D721Med (cell line): ENCODE measurements at regions not wholly inside any gene's neighbourhood (a gene's known extent, or its start where the extent isn't known, plus 50 kb on each side); places are given as distances from the start of the nearest gene placed in this dataset.

Source experiments
- DNase-seq: peaks from one replicate; pipeline ENCODE4 v3.0.0; 2011; ENCODE audit warnings: low spot score; ENCODE audit not compliant: insufficient read length
- FAIRE-seq: peaks from 2 replicates; lab custom pipeline; 2011; peaks lifted over from hg19 to GRCh38; lab: Jason Lieb, UNC
- TF ChIP-seq, protein P1 (sequence below): IDR thresholded peaks from 2 replicates; pipeline ENCODE4 v1.5.1; 2012; ENCODE audit warnings: mild to moderate bottlenecking, control low read depth; ENCODE audit not compliant: insufficient read depth; ENCODE audit errors: missing control alignments

- FAIRE-seq (no peak), DNase-seq (no peak)
- TF ChIP-seq, protein P1, sequence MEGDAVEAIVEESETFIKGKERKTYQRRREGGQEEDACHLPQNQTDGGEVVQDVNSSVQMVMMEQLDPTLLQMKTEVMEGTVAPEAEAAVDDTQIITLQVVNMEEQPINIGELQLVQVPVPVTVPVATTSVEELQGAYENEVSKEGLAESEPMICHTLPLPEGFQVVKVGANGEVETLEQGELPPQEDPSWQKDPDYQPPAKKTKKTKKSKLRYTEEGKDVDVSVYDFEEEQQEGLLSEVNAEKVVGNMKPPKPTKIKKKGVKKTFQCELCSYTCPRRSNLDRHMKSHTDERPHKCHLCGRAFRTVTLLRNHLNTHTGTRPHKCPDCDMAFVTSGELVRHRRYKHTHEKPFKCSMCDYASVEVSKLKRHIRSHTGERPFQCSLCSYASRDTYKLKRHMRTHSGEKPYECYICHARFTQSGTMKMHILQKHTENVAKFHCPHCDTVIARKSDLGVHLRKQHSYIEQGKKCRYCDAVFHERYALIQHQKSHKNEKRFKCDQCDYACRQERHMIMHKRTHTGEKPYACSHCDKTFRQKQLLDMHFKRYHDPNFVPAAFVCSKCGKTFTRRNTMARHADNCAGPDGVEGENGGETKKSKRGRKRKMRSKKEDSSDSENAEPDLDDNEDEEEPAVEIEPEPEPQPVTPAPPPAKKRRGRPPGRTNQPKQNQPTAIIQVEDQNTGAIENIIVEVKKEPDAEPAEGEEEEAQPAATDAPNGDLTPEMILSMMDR: no peak
Measured at GRCh38 chr6:137736048-137736818, 130.8 kb upstream of the TNFAIP3 start.

- no peak for FAIRE-seq
Measured at GRCh38 chr6:137736911-137737310, 130.1 kb upstream of the TNFAIP3 start.

GRCh38 chr6:137737836-137738596 is 129.0 kb upstream of the TNFAIP3 start:
- no peak for DNase-seq
- FAIRE-seq: no peak
- TF ChIP-seq, protein P1: no peak

More at GRCh38 chr6:137736911-137737310, 130.1 kb upstream of the TNFAIP3 start:
- TF ChIP-seq, protein P1: no peak
- no peak for DNase-seq

GRCh38 chr6:137738931-137739504 is 128.0 kb upstream of the TNFAIP3 start:
- TF ChIP-seq, protein P1: no peak
- no peak for FAIRE-seq
- DNase-seq: no peak

DNA sequence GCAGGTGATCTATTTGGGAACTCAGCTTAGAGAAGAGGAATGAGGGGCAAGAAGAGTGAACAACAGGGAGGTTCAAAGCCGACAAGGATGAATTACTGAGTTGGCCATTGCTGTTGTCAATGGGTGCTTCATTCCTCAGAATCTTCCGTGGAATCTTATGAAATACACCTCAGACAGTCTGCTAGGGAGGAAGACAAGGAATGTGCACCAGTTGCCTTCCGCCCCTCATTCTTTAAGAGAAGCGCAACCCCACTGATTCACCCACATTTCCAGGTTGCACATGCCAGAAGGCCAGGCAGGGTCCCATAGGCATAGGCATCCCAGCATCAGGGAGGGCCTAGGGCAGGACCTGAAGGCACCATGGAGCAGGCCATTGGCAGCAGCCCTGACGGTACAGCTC is 127.5 kb upstream of the TNFAIP3 start:
- TF ChIP-seq, protein P1: no peak
- FAIRE-seq (no peak), DNase-seq (no peak)

DNA sequence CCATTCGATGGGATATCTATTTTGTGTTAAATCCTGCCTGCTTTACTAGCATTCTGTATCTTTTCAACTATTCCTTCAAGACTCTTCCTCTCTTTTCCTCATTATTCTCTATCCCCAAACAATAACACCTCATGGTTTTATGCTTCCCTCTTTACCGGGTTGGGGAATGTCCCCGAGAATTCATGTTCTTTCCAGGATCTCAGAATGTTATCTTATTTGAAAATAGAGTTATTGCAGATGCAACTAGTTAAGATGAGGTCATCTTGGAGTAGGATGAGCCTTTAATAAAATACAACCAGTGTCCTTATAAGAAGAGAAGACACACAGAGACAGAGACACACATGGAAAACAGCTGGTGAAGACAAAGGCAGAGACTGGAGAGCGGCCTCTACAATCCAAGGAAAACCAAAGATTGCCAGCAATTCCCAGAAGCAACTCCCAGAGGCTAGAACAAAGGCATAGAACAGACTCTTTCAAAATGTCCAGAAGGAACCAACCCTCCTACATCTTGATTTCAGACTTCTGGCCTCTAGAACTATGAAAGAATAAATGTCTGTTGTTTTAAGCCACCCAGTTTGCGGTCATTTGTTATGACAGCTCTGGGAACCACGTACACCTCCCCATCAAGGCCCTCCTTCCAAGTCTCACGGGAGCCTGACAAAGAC is 126.8 kb upstream of the TNFAIP3 start:
- TF ChIP-seq, protein P1: no peak
- DNase-seq: no peak
- no peak for FAIRE-seq
